ENCODE measurements at regions not wholly inside any gene's neighbourhood (a gene's known extent, or its start where the extent isn't known, plus 50 kb on each side); places are given as distances from the start of the nearest gene placed in this dataset.

DNA sequence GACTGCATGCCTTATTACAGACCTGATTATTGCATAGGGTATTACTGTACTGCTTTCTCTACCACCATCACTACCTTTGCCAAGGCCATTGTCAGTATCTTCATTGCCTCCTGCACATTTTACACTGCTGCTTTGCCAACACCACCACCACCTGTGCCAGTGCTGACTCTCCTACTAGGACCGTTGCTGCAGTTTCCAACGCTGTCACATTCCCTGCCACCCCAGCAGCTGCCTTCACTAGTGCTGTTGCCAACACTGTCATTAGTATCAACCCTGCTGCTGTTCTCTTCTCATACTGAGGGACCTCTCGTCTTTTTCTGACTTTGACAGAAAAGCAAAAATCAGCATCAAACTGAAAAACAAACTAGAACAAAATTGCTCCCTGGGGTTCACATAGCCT is 394.9 kb upstream of the B3GALT2 start:
- Histone ChIP-seq H3K27me3 (replicated peaks; ENCODE audit: insufficient read depth) (no peaks in the 10 kb centered on the region), H3K27ac (no peak overlapping the region), H3K4me1 (ENCODE audit: control insufficient read depth in 1 of 2, low read depth in 2 of 2) (no peaks in the 10 kb centered on the region), H3K36me3 (no peaks in the 10 kb centered on the region), H3K9me3 (no peaks in the 10 kb centered on the region), H3K4me3 (no peak overlapping the region)
- DNase-seq (ENCODE audit: low spot score): no peak
- TF ChIP-seq CTCF (IDR thresholded peaks at IDR 0.05): no peak
- no peak for ATAC-seq (ENCODE audit: insufficient number of reproducible peaks, low FRiP score, low read depth)

DNA sequence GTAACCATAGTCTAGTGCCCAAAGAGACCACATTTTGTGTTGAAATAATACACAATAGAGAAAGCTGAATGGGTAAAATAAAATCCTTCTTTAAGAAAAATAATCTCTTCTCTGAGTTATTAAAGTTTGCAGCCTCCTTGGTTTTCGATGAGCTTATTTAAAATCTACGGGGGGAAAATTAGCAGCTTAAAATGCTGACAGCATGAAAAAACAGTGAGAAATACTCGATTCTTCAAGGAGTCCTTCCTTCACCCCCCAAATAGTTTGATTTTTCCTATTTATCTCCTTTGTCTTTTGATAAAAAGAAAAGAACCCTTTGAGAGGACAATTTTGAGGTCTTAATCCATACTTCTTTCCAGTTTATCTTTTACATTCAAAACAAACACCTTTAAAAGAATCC is 394.0 kb upstream of the B3GALT2 start:
- no peak for DNase-seq (ENCODE audit: low spot score)

DNA sequence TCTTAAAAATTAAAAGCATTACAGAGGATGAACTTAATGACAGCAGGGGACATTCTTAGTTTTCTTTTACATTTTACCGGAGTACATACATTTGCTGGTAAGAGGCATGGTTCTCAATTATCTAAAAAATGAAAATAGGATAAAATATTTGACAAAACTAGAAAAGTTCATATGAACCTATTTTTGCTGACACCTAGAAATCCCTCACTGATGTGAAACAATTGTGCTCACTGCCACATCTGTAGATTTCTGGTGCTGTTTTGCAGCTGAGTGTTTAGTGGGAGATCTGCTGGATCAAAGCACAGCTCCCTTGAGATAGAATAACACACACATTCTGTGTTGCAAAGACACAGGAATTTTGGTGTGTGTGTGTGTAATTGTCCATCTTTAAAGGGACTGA is 392.9 kb upstream of the B3GALT2 start:
- H3K36me3 ChIP-seq: no peaks in the 10 kb centered on the region
- H3K4me3 ChIP-seq: no peak overlapping the region
- no peak for DNase-seq (ENCODE audit: low spot score)
- no peak for TF ChIP-seq CTCF (IDR thresholded peaks at IDR 0.05)
- no peaks in the 10 kb centered on the region for H3K9me3 ChIP-seq
- no peaks in the 10 kb centered on the region for H3K4me1 ChIP-seq (ENCODE audit: control insufficient read depth in 1 of 2, low read depth in 2 of 2)
- ATAC-seq (ENCODE audit: insufficient number of reproducible peaks, low FRiP score, low read depth): no peak
- no peaks in the 10 kb centered on the region for H3K27me3 ChIP-seq (replicated peaks; ENCODE audit: insufficient read depth)
- no peak overlapping the region for H3K27ac ChIP-seq

More for the DNA sequence above, 394.0 kb upstream of the B3GALT2 start:
- no peak for ATAC-seq (ENCODE audit: insufficient number of reproducible peaks, low FRiP score, low read depth)
- no peaks in the 10 kb centered on the region for H3K9me3 ChIP-seq
- no peak overlapping the region for H3K27ac ChIP-seq
- no peaks in the 10 kb centered on the region for H3K4me1 ChIP-seq (ENCODE audit: control insufficient read depth in 1 of 2, low read depth in 2 of 2)
- H3K4me3 ChIP-seq: no peak overlapping the region
- H3K27me3 ChIP-seq (replicated peaks; ENCODE audit: insufficient read depth): no peaks in the 10 kb centered on the region
- H3K36me3 ChIP-seq: no peaks in the 10 kb centered on the region
- no peak for TF ChIP-seq CTCF (IDR thresholded peaks at IDR 0.05)

- no peak for DNase-seq (ENCODE audit: low spot score)
- Histone ChIP-seq H3K27me3 (replicated peaks; ENCODE audit: insufficient read depth) (no peaks in the 10 kb centered on the region), H3K27ac (no peak overlapping the region), H3K9me3 (no peaks in the 10 kb centered on the region), H3K4me3 (no peak overlapping the region), H3K4me1 (ENCODE audit: control insufficient read depth in 1 of 2, low read depth in 2 of 2) (no peaks in the 10 kb centered on the region), H3K36me3 (no peaks in the 10 kb centered on the region)
- no peak for TF ChIP-seq CTCF (IDR thresholded peaks at IDR 0.05)
- ATAC-seq (ENCODE audit: insufficient number of reproducible peaks, low FRiP score, low read depth): no peak
Measured at GRCh38 chr1:193574913-193575312, 388.5 kb upstream of the B3GALT2 start.

GRCh38 chr1:193569983-193570269 is 383.5 kb upstream of the B3GALT2 start:
- Histone ChIP-seq H3K27me3 (replicated peaks; ENCODE audit: insufficient read depth) (no peaks in the 10 kb centered on the region), H3K27ac (no peak overlapping the region), H3K9me3 (no peaks in the 10 kb centered on the region), H3K4me3 (no peak overlapping the region), H3K36me3 (no peaks in the 10 kb centered on the region), H3K4me1 (ENCODE audit: control insufficient read depth in 1 of 2, low read depth in 2 of 2) (no peaks in the 10 kb centered on the region)
- TF ChIP-seq CTCF (IDR thresholded peaks at IDR 0.05): no peak
- ATAC-seq (ENCODE audit: insufficient number of reproducible peaks, low FRiP score, low read depth) (no peak), DNase-seq (ENCODE audit: low spot score) (no peak)
